ENCODE measurements at regions not wholly inside any gene's neighbourhood (a gene's known extent, or its start where the extent isn't known, plus 50 kb on each side); places are given as distances from the start of the nearest gene placed in this dataset.

DNA sequence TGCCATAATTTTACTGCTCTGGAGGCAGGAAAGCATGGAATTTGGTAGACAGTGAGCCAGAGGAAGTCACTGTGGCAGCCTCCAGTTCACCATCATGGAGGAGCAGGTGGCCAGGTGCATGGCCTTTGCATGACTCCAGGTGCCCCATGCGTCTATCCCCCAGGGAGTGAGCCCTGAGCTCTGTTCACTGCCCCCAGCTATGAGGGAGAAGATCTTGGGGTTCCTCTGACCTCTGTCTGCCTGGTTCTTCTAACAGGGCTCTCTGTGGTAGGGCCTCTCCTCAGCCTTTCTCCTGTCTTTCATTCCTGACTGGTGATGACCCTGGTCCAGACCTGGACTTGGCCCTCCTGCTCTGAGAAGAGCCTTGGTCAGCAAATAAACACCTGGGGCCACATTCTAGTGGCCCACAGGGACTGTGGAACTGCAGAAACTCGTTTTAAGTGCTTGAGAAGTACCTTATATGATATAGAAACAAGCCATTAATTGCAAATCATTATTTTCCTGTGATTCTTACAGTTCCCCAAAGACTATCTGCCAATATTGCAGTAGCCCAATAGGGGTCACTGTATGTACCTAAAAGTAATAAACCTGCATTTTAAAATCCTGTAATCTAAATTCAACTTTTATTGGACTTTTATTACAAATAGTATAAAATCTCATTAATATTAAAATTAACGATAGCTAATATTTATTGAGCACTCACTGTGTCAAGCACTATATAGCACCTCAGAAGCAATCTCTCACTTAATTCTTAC is 120.0 kb upstream of the SYT13 start:
- TF ChIP-seq RXRA (CRISPR knock-in tag; IDR thresholded peaks at IDR 0.05): no peak
- TF ChIP-seq PHB2 (IDR thresholded peaks at IDR 0.05; ENCODE audit: partially characterized antibody): no peak
- TF ChIP-seq CENPT (CRISPR knock-in tag; IDR thresholded peaks at IDR 0.05; ENCODE audit: low read depth): no peak
- TF ChIP-seq CTCF (CRISPR knock-in tag; IDR thresholded peaks at IDR 0.05): no peak
- TF ChIP-seq HMG20B (CRISPR knock-in tag; conservative IDR thresholded peaks at IDR 0.05): no peak
- TF ChIP-seq, protein P1, sequence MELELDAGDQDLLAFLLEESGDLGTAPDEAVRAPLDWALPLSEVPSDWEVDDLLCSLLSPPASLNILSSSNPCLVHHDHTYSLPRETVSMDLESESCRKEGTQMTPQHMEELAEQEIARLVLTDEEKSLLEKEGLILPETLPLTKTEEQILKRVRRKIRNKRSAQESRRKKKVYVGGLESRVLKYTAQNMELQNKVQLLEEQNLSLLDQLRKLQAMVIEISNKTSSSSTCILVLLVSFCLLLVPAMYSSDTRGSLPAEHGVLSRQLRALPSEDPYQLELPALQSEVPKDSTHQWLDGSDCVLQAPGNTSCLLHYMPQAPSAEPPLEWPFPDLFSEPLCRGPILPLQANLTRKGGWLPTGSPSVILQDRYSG (CRISPR knock-in tag; IDR thresholded peaks at IDR 0.05): no peak
- no peak for TF ChIP-seq NR3C1 (CRISPR knock-in tag; IDR thresholded peaks at IDR 0.05)
- TF ChIP-seq ZSCAN12 (CRISPR knock-in tag; IDR thresholded peaks at IDR 0.05): no peak
- TF ChIP-seq FLYWCH1 (CRISPR knock-in tag; IDR thresholded peaks at IDR 0.05): no peak
- TF ChIP-seq TRIM24 (CRISPR knock-in tag; IDR thresholded peaks at IDR 0.05): no peak
- no peak for TF ChIP-seq CBX5 (CRISPR knock-in tag; IDR thresholded peaks at IDR 0.05; ENCODE audit: borderline replicate concordance)
- TF ChIP-seq RFX5 (IDR thresholded peaks at IDR 0.05; ENCODE audit: low read depth, low read length): no peak
- no peak for TF ChIP-seq ZNF720 (CRISPR knock-in tag; IDR thresholded peaks at IDR 0.05)
